SK-N-SH treated with all-trans-retinoic acid at 6 μM for 48 hours (cell line): ENCODE measurements at regions not wholly inside any gene's neighbourhood (a gene's known extent, or its start where the extent isn't known, plus 50 kb on each side); places are given as distances from the start of the nearest gene placed in this dataset.

Source experiments
- ATAC-seq: fragments of 200-7000 bp; cut with Tn5 transposase; 3 replicates; pipeline ENCODE4 v1.9.1; 2020; ENCODE audit warnings: mild to moderate bottlenecking, moderate library complexity
- ARNTL ChIP-seq: fragments of 450-650 bp; formaldehyde crosslinking; IDR thresholded peaks from 2 replicates; pipeline ENCODE4 v1.5.0; 2020; ENCODE audit warnings: low read depth, mild to moderate bottlenecking, moderate library complexity, borderline replicate concordance
- BACH2 ChIP-seq: fragments of 250-450 bp; sonication (Bioruptor Pico); IDR thresholded peaks from 2 replicates; pipeline ENCODE4 v1.9.0; 2021; ENCODE audit warnings: mild to moderate bottlenecking, borderline replicate concordance
- CREB5 ChIP-seq: fragments of 250-450 bp; sonication (Bioruptor Pico); IDR thresholded peaks from 2 replicates; pipeline ENCODE4 v1.5.1; 2020; ENCODE audit warnings: low read depth, mild to moderate bottlenecking, moderate library complexity
- CSDC2 ChIP-seq: fragments of 250-450 bp; sonication (Bioruptor Pico); IDR thresholded peaks from 2 replicates; pipeline ENCODE4 v1.5.0; 2020; ENCODE audit warnings: mild to moderate bottlenecking, moderate library complexity
- CSRNP3 ChIP-seq: fragments of 250-450 bp; sonication (Bioruptor Pico); IDR thresholded peaks from 2 replicates; pipeline ENCODE4 v1.5.1; 2021; ENCODE audit warnings: mild to moderate bottlenecking, moderate library complexity
- ESRRG ChIP-seq: fragments of 250-450 bp; sonication (Bioruptor Pico); IDR thresholded peaks from 2 replicates; pipeline ENCODE4 v1.6.1; 2021; ENCODE audit warnings: mild to moderate bottlenecking
- GLIS3 ChIP-seq: fragments of 250-450 bp; sonication (Bioruptor Pico); IDR thresholded peaks from 2 replicates; pipeline ENCODE4 v1.5.0; 2020; ENCODE audit warnings: mild to moderate bottlenecking, moderate library complexity
- ISL1 ChIP-seq: fragments of 250-450 bp; sonication (Bioruptor Pico); IDR thresholded peaks from 2 replicates; pipeline ENCODE4 v2.1.2; 2022; ENCODE audit warnings: mild to moderate bottlenecking, moderate library complexity
- PATZ1 ChIP-seq: fragments of 250-450 bp; sonication (Bioruptor Pico); IDR thresholded peaks from 2 replicates; pipeline ENCODE4 v1.8.0; 2020; ENCODE audit warnings: mild to moderate bottlenecking, moderate library complexity, borderline replicate concordance
- POU6F1 ChIP-seq: fragments of 250-450 bp; sonication (Bioruptor Pico); IDR thresholded peaks from 2 replicates; pipeline ENCODE4 v1.8.0; 2021; ENCODE audit warnings: low read depth, mild to moderate bottlenecking, moderate library complexity, borderline replicate concordance
- PPARA ChIP-seq: fragments of 250-450 bp; sonication (Bioruptor Pico); IDR thresholded peaks from 2 replicates; pipeline ENCODE4 v1.5.0; 2020; ENCODE audit warnings: mild to moderate bottlenecking, borderline replicate concordance
- RARB ChIP-seq: fragments of 250-450 bp; sonication (Bioruptor Pico); IDR thresholded peaks from 2 replicates; pipeline ENCODE4 v1.8.0; 2021; ENCODE audit warnings: mild to moderate bottlenecking, moderate library complexity
- TCF4 ChIP-seq: fragments of 250-450 bp; sonication (Bioruptor Pico); IDR thresholded peaks from 2 replicates; pipeline ENCODE4 v1.8.0; 2021; ENCODE audit warnings: mild to moderate bottlenecking, moderate library complexity, borderline replicate concordance
- TSHZ2 ChIP-seq: fragments of 250-450 bp; sonication (Bioruptor Pico); IDR thresholded peaks from 2 replicates; pipeline ENCODE4 v1.5.0; 2020; ENCODE audit warnings: mild to moderate bottlenecking, moderate library complexity
- ZC3H10 ChIP-seq: fragments of 250-450 bp; sonication (Bioruptor Pico); IDR thresholded peaks from 2 replicates; pipeline ENCODE4 v1.5.1; 2021; ENCODE audit warnings: mild to moderate bottlenecking, moderate library complexity
- ZFP3 ChIP-seq: fragments of 250-450 bp; sonication (Bioruptor Pico); IDR thresholded peaks from 2 replicates; pipeline ENCODE4 v1.5.0; 2020; ENCODE audit warnings: mild to moderate bottlenecking, moderate library complexity
- ZFP30 ChIP-seq: fragments of 450-650 bp; formaldehyde crosslinking; IDR thresholded peaks from 2 replicates; pipeline ENCODE4 v1.5.0; 2022; ENCODE audit warnings: mild to moderate bottlenecking, moderate library complexity
- ZNF565 ChIP-seq: fragments of 450-650 bp; formaldehyde crosslinking; conservative IDR thresholded peaks from 2 replicates; pipeline ENCODE4 v1.5.0; 2020; ENCODE audit warnings: low read depth, mild to moderate bottlenecking, moderate library complexity
- ZNF70 ChIP-seq: fragments of 450-650 bp; formaldehyde crosslinking; IDR thresholded peaks from 2 replicates; pipeline ENCODE4 v1.5.0; 2020; ENCODE audit warnings: mild to moderate bottlenecking, moderate library complexity
- ZNF8 ChIP-seq: fragments of 450-650 bp; formaldehyde crosslinking; IDR thresholded peaks from 2 replicates; pipeline ENCODE4 v1.5.0; 2020; ENCODE audit warnings: mild to moderate bottlenecking, moderate library complexity

- no peak for ATAC-seq
- no peak for TF ChIP-seq ZFP30 (CRISPR knock-in tag)
- TF ChIP-seq ARNTL, result no peak
- no peak for TF ChIP-seq ZNF70 (CRISPR knock-in tag)
- no peak for TF ChIP-seq POU6F1 (CRISPR knock-in tag)
- no peak for TF ChIP-seq CSRNP3
- no peak for TF ChIP-seq CSDC2 (CRISPR knock-in tag)
- TF ChIP-seq PATZ1 (CRISPR knock-in tag), result no peak
- TF ChIP-seq ZC3H10, result no peak
- TF ChIP-seq PPARA (CRISPR knock-in tag), result no peak
- TF ChIP-seq GLIS3 (CRISPR knock-in tag), result no peak
- no peak for TF ChIP-seq CREB5 (CRISPR knock-in tag)
These were observed 222.4 kb upstream of the GNAI1 start for GRCh38 chr7:79912213-79912633.

GRCh38 chr7:79911420-79911819, 223.2 kb upstream of the GNAI1 start:
- no peak for ATAC-seq
- TF ChIP-seq ZNF565 (CRISPR knock-in tag), result no peak

- no peak for ATAC-seq
- TF ChIP-seq BACH2 (CRISPR knock-in tag) (no peak), CSRNP3 (no peak), ZNF8 (CRISPR knock-in tag) (no peak)
These were observed 225.5 kb upstream of the GNAI1 start for GRCh38 chr7:79909176-79909575.

- no peak for ATAC-seq
- TF ChIP-seq CSDC2 (CRISPR knock-in tag) (no peak), RARB (no peak), TCF4 (CRISPR knock-in tag) (no peak), ZFP3 (CRISPR knock-in tag) (no peak), TSHZ2 (CRISPR knock-in tag) (no peak), ZFP30 (CRISPR knock-in tag) (no peak), ARNTL (no peak), ESRRG (CRISPR knock-in tag) (no peak), ISL1 (CRISPR knock-in tag) (no peak), ZNF70 (CRISPR knock-in tag) (no peak), CREB5 (CRISPR knock-in tag) (no peak), ZNF8 (CRISPR knock-in tag) (no peak), PATZ1 (CRISPR knock-in tag) (no peak)
These were observed 237.5 kb upstream of the GNAI1 start for GRCh38 chr7:79897166-79897565.
